ENCODE measurements at regions not wholly inside any gene's neighbourhood (a gene's known extent, or its start where the extent isn't known, plus 50 kb on each side); places are given as distances from the start of the nearest gene placed in this dataset.
"Not testable (repeated sequence)": the region's sequence is repeated elsewhere in the genome, so short reads cannot be mapped to it uniquely, and the experiment has no call there.

DNA sequence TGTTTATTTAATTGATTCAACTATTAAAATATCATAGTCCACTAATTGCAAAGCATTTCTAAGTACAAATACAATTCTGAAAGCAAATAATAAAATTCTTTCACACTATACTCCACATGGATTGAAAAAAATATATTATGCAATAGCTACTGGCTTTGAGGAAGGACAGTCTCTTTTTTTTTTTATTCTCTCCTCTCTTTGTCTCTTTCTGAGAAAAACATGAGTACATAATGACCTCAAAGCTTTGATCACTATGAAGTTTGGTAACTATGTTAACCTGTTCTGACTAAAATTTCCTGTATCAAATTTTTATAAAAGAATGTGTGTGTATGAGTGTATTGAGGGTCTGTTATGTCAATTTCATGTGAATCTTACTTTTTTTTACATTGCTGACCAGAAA lies 96.2 kb downstream of the RGS2 start:
- intact Hi-C loops (cut with micrococcal nuclease) = no loop called here

DNA sequence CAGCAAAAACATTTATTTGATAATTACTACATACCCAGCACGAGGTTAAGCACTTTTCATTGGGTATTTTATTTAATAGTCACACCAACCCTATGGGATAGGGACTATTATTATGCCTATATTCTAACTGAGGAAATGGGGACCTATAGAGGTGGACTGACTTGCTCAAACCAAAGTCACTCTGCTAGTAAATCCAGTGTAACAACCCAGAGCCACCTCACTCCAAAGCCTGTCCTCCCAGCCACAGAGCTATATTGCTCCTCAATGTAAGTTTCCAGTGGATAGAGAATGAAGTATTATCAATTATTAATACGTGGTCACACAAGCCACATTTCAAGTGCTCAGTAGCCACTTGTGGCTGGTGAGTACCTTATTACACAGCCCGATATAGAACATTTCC lies 97.5 kb downstream of the RGS2 start:
- intact Hi-C loops (cut with micrococcal nuclease) = no loop called here

DNA sequence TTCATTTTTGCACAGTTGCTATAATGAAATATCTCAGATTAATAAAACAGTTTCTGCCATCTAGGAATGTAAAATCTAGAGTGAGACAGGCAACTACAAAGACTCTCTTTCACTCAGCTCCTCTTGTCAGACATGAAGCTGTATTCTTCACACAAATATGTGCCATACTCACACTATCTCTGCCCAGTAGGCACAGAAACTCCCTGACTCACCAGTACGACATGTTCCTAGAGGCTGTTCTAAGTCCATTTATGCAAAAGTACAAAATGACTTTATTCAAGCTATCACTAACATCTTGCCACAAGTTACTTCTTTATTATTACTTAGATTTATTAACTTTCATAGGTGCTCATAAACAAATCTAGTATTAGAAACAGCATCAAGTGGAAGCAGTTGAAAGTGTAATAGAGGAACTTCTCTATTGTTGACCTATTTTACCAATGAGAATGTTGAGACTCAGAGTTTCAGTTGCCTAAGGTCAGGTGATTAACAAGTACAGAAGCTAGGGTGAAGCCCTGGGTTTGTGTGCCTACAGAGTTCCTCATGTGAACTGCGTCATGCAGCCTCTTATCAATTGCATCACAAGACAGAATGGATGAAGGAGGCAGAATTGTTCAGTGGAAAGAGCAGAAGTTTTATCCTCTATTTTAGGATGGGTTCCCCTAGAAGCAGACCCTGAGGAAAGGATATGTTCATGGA lies 98.9 kb downstream of the RGS2 start:
- intact Hi-C loops (cut with micrococcal nuclease) = no loop called here

DNA sequence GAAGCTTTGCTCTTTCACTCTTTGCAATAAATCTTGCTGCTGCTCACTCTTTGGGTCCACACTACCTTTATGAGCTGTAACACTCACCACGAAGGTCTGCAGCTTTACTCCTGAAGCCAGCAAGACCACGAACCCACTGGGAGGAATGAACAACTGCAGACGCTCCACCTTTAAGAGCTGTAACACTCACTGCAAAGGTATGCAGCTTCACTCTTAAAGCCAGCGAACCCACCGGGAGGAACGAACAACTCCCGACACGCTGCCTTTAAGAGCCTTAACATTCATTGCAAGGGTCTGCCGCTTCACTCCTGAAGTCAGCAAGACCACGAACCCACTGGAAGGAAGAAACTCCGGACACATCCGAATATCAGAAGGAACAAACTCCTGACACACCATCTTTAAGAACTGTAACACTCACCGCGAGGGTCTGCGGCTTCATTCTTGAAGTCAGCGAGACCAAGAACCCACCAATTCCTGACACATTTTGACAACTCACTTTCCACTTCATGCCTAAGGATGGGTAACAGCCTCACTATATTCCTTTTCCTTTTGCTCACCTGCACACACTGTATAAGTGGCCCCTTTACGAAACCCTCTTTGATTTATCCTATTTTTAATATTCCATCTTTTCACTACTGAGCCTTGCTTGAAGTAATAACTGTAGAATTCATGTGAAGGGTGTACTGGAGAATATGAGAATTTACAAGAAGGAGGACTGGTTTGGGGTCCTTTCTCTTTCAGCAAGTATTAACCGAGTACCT lies 103.2 kb downstream of the RGS2 start:
- intact Hi-C loops (cut with micrococcal nuclease) = not testable (repeated sequence)

DNA sequence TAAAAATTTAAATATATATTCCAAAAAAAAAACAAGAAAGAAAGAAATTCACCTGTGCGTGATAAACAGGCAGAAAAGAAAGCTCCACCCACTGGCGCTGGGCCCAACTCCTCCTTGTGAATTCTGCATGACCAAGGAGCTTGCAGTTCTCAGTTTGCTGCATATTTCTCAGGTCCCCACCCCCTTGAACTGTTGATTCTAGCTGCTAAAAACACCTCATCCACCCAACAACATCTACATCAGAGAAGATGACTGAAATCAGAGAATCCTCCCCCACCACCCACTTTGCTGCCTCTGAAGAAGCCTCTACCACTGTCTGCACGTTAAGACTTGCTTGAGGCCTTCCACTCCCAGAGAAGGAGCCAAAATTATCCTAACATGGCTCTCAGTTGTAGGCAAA lies 104.8 kb downstream of the RGS2 start:
- intact Hi-C loops (cut with micrococcal nuclease) = no loop called here

DNA sequence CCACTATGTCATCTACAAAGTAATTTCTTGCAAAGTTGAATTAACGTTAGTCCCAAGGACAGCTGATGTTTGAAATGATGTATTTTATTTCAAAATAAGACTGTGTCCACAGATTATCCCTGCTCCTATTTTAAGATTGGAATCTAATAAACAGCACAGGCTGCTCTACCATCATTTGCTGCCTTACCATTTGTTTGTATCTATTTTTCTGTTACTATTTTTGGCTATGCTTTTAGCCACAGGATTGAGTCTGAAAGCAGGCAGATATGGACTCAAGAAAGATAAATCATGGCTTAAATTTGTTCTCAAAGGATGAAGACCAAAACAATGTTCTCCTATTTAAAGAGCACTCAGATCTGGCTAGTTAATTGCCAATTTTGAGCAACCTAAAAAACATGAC lies 105.3 kb downstream of the RGS2 start:
- intact Hi-C loops (cut with micrococcal nuclease) = no loop called here

DNA sequence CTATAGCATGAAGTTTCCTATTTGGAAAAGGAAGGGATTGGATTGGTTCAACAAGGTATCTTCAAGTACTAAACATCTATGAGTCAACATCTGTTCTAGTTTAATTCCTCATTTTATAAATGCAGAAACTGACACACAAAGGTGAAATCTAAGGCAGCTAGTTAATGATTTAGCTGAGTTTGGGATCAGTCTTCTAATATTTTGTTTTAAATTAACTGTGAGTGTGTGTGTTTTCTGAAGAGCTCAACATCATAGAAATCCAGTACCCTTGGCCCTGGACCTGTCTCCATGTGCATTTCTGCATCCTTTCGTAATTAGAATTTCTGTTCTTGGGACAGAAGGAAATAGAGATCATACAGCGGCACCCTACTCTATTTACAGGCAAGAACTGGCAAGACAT lies 105.9 kb downstream of the RGS2 start:
- intact Hi-C loops (cut with micrococcal nuclease) = no loop called here

DNA sequence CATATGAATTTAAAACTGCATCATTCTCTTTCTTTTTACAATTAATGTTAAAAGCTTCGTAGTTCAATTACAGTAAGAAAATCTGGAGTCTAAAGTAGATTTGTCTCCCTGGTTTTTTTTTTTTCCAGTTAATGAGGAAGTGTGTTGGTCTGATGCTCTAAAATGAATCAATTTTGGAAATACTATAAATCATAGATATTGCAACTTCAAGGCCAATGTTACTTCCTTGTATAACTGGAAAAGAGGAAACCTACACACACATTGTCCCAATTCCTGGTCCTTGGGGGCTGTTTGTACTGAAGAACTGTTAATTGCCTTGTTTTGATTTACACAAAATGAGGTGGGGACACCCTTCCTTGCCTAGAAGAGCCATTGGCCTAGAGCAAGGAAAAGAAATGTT lies 107.2 kb downstream of the RGS2 start:
- intact Hi-C loops (cut with micrococcal nuclease) = no loop called here

DNA sequence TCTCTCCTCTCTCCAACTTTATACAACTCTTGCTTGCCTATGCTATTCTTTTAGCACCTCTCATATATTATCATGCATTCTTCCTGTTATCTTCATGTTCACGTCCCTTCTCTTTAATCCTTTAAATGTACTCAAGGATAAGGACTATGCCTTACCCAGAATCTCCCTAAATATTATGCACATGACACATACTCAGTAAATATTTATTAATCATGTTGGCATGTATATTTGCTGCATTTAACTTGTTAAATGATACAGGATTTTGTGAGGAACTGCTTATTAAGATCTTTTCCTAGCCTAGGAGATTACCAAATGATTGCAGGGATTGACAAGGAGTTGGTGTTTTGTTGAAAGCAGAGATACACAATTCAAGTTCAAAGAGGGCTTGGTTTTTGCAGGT lies 109.4 kb downstream of the RGS2 start:
- intact Hi-C loops (cut with micrococcal nuclease) = no loop called here

DNA sequence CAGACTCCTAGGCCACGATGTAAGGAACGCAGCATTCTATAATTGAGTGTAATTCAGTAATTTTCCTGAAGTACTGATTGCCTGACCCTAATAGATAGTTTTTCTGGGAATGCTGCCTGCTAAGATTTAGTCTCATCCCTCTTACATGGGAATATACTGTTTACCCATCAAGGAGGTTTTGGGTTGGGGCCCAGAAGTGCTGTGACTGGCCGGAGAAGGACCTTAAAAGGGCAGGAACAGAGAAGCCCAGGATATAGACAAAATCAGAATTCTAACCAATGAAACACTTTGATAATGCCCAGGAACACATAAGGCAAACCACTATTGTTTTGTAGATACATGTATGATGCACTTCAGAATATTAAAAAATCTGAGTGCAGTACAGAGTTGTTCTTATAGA lies 111.6 kb downstream of the RGS2 start:
- intact Hi-C loops (cut with micrococcal nuclease) = no loop called here

DNA sequence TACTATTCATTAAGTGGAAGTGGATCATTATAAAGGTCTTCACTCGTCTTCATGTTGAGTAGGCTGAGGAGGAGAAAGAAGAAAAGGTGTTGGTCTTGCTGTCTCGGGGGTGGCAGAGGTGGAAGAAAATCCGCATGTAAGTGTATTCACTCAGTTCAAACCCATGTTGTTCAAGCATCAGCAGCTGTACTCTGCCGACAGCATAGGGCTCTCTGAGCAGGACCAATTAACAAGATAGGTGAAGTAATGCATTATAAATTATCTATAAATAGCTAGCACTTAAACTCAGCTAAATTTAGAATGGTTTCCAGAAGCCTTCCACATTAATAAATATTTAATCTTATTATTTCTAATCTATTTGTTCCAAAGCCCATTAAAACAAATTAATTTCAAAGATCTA lies 116.8 kb downstream of the RGS2 start:
- intact Hi-C loops (cut with micrococcal nuclease) = no loop called here

DNA sequence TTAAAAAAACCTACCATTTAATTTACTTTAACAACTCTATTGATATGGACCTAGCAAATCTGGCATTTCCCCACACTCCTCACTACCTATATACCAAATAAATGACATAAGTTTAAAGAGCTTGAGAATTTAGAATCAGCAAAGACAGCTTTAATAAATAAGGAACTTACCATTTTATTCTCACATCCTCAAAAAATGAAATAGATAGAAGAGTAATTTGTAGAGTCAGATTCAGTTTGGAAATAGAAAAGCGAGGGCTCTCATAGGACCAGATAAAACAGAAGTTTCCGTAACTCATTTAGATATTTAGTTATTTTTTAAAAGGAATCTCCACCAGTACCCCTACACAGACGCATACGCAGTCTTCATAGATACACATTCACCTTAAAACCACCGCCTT lies 117.9 kb downstream of the RGS2 start:
- intact Hi-C loops (cut with micrococcal nuclease) = no loop called here

DNA sequence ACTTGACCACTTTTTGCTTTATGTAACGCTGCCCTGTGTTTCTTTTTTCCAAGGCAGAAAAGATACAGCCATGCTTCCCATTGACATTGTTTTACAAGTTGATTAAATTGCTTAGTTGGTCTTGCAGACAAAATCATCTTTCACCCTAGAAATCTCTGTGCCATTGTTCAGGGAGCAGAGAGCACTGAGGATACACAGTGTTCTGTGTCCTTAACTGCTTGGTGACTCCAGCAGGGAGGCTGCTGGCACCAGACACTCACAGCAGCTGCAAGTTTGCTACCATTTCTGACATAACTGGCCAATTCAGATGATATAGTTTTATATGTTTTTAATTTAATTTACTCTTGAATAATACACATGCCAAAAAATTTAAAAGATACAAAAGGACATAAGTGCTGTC lies 118.7 kb downstream of the RGS2 start:
- intact Hi-C loops (cut with micrococcal nuclease) = no loop called here

DNA sequence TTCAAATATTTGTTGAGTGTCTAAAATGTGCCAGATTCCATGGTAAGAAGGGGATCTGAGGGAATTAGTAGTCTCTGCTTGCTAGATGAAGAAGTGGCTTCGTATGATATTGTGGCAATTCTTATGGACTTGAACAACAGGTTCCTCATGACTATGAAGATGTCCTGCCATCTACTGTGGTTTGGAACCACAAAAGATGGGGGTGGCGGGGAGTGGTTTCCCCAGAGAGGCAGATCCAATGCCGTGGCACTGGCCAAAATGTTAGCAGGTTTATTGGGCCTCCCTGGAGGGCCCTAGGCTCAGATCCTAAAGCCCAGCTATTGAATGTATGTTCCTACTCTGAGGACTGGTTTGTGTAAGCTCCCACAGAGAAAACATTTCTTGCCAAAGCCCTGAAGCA lies 120.8 kb downstream of the RGS2 start:
- intact Hi-C loops (cut with micrococcal nuclease) = no loop called here

DNA sequence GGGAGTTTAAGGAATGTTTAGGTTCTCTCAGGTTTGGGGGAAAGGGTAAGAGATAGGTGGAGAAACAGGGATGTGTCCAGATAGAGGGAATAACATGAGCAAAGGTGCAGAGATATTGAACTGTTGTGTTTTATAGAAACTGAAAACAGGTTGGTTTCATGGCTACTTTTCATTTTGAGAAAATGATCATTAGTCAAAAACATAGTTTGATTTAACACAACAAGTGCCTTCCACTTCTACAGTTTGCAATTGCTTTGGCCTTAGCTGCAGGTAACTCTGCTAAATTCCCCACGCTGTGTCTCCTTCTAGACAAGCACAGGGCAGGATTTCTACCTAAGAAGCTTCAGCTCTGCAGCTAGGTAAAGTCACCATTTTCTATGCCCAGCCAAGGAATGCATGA lies 124.9 kb downstream of the RGS2 start:
- intact Hi-C loops (cut with micrococcal nuclease) = no loop called here

DNA sequence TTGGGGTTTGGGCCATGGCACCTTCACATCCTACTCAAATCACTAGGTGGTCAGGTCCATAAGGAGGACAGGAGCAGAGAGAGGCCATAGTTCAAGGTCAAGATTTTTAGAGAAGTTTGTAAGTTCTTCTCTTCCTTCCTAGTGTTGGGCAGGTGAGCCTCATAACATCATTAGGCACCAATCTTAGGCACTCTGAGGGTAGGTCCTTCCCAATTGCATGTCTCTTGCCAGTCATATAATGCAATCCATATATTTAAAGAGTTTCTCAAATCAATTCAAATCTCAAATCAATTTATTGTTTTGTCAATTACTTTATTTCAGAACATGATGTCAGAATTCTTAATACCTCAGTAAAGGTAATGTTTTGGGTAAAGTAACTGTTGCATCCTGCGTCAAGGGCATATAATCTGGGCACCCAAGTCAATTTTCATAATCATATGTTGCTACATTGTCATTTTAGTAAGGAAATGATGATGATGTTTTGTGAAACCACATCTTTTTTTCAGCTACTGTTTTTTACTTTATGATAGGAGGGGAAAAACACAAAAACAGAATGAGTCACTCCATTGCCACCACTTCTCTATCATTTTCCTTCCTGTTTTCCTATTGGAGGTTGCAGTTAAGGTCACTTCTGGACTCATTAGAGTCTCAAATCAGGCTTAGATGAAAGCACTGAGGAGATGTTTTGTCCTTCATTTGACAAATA lies 122.7 kb downstream of the UCHL5 start:
- intact Hi-C loops (cut with micrococcal nuclease) = loop anchor here (5.0 kb wide), 1 partner anchor 46 kb away; no protein-coding TSS in a partner anchor

DNA sequence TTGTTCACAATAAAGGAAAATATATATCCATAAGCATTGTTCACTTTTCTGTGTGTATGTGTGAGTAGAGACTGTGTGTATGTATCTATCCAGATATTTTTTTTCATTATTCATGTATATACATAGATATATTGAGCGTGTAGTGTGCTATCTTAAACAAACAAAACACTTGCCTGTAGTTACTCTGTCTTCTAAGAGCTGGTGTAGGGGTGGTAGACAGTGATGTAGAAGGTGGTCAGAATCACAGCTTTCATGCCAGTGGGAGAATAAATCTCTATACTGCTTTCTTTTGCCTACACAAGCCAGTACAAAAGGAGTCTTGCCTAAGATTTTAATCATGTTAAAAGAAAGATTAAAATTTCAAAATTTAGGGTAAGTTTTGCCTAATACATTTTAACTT lies 122.0 kb downstream of the UCHL5 start:
- intact Hi-C loops (cut with micrococcal nuclease) = loop anchor here (5.0 kb wide), 1 partner anchor 45 kb away; no protein-coding TSS in a partner anchor

DNA sequence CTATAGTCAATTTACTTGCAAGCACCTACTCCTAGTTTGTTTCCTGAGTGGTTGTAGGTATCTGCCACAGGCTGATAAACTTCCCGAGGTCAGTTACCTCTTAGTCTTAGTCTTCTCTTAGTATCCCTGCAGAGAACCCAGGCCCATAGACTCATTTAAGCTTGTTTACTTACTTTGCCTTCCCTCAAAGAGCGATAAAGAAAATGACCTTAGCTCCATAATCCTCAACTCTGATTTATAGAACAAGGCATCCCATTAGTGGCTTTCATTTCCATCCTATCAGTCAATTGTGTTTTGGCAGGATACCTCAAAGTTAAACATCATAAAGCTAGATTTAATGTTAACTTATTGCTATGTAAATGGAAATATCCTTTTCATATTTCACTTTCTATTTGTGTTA lies 119.7 kb downstream of the UCHL5 start:
- intact Hi-C loops (cut with micrococcal nuclease) = loop anchor here (5.0 kb wide), 1 partner anchor 43 kb away; no protein-coding TSS in a partner anchor

DNA sequence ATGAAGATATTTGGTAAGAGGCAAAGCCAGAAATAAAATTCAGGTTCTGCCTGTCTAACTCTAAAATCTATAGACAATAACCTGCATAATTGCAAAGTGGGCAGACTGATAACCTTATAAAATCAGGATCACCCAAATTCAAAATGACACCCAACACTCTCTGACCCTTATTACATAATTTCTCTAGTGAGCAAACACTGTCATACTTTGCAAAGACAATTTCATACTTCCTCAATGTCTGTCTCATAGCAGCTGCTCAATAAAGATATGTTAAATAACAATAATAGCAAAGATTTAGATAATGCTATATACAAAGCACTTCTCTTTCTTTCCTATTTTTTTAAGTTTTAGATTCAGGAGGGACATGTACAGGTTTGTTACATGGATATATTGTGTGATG lies 118.5 kb downstream of the UCHL5 start:
- intact Hi-C loops (cut with micrococcal nuclease) = no loop called here

DNA sequence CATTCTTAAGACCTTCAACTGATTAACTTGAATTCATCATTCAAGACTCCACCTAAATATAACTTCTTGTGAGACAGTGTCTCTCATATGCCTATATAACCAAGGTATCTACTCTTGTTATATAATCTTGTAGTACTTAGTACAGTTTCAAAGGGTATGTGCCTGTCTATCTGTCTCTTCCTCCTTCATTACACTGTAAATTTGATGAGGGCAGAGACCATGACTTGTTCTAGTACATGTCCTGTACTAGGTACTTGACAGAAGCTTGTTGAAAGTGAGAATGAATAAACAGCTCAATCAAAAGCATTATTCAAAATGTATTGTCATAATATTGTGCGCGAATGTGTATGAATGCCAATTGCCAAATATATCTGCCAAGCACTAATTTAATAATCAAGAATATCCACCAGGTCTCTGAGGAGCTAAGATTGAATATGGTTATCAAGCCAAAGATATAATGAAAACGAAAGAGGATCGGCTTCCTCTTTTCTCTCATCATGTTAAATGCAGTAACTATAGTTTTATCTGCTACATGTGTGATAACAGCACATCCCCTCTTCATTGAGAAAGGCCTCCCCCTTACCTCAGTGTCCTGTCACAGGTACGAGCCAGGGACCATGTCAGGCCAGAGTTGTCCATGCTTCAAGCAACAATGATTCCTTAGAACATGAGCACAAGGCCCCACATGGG lies 117.3 kb downstream of the UCHL5 start:
- intact Hi-C loops (cut with micrococcal nuclease) = no loop called here

DNA sequence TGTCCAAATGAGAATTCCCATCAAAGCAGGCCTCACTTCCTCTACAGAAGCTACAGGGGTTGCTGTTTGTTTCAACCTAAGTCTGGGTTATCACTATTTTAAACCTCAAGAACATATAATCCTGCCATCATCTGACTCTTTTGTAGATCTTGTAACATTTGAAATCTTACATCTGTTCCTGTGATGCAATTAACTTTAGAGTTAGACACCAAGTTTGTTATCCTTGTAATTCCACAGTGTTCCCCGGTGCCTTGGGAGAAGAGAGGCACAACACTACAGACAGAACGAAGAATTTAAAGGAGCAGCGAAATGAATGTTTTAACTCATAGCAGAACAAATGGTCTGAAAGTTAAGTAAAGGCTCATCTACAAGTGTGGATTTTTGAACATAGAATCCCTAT lies 116.1 kb downstream of the UCHL5 start:
- intact Hi-C loops (cut with micrococcal nuclease) = no loop called here

DNA sequence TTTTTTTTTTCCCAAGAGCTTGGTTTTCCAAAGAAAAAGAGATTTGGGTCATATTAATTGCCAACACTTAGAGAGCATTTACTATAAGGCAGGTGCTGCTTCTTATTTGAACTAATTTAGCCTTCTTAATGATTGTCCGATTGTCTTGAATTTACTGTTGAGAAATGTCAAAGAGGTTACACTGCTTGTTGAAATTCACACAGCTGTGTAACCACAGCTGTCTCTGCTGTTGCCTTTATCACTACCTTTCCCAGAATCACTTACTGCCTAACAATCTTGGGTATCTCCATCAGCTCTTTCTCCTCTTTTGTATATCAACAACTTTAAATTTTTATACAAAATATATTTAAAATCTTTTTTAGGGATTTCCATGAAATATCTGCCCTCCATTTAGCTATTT lies 115.6 kb downstream of the UCHL5 start:
- intact Hi-C loops (cut with micrococcal nuclease) = no loop called here

All from T-helper 2 cell treated with Interferon-gamma antibody and Interleukin-4, amounts not matched to agents 100 ng/mL and 5 ng/mL, for 36 hours (primary cell).